H1 (cell line): ENCODE measurements at regions not wholly inside any gene's neighbourhood (a gene's known extent, or its start where the extent isn't known, plus 50 kb on each side); places are given as distances from the start of the nearest gene placed in this dataset.

ENCODE experiments used
- CTCF ChIA-PET: fragments of 300-600 bp; sonication (Branson Sonifier 250); formaldehyde crosslinking; loops from one replicate; lab custom pipeline; 2021; ENCODE audit not compliant: partially characterized antibody; lab: Charles Lee
- POLR2A ChIA-PET: fragments of 300-600 bp; sonication (Branson Sonifier 250); formaldehyde crosslinking; loops from one replicate; lab custom pipeline; 2021; ENCODE audit warnings: inconsistent platforms; ENCODE audit not compliant: partially characterized antibody; lab: Charles Lee
- DNase-seq, 2 experiments: peaks; one replicate each; pipeline versions ENCODE4 v3.0.0 to v3.0.0-alpha.2; 2010 to 2022; ENCODE audit warnings: low spot score in 2 of 2, low read depth in 1 of 2, mixed read lengths in 1 of 2
- FAIRE-seq: peaks from 2 replicates; lab custom pipeline; 2011; peaks lifted over from hg19 to GRCh38; lab: Jason Lieb, UNC
- H2AFZ ChIP-seq: 2 replicates; pipeline ENCODE4 v1.8.1; 2012; ENCODE audit warnings: low read length, inconsistent platforms
- H2AK5ac ChIP-seq: 2 replicates; pipeline ENCODE4 v1.6.1; 2013; ENCODE audit warnings: low read depth, low read length
- H2BK120ac ChIP-seq: replicated peaks from 2 replicates; pipeline ENCODE3; 2013; ENCODE audit warnings: low read depth, low read length, inconsistent platforms
- H2BK12ac ChIP-seq: 2 replicates; pipeline ENCODE4 v1.6.1; 2013; ENCODE audit warnings: low read depth, low read length
- H2BK15ac ChIP-seq: 2 replicates; pipeline ENCODE4 v1.6.1; 2013; ENCODE audit warnings: low read length
- H2BK20ac ChIP-seq: 2 replicates; pipeline ENCODE4 v1.6.1; 2013; ENCODE audit warnings: low read length
- H2BK5ac ChIP-seq: 2 replicates; pipeline ENCODE4 v1.6.1; 2013; ENCODE audit warnings: low read depth, low read length
- H3K14ac ChIP-seq: 2 replicates; pipeline ENCODE4 v1.6.1; 2013; ENCODE audit warnings: inconsistent platforms; ENCODE audit not compliant: insufficient read length
- H3K18ac ChIP-seq: 2 replicates; pipeline ENCODE4 v1.6.1; 2013; ENCODE audit warnings: low read length; ENCODE audit errors: extremely low read depth
- H3K23ac ChIP-seq: 2 replicates; pipeline ENCODE4 v1.6.1; 2013; ENCODE audit warnings: inconsistent platforms; ENCODE audit not compliant: insufficient read length
- H3K23me2 ChIP-seq: 2 replicates; pipeline ENCODE4 v1.6.1; 2013; ENCODE audit warnings: low read depth, low read length
- H3K27ac ChIP-seq: 2 replicates; pipeline ENCODE4 v1.6.1; 2011; ENCODE audit warnings: low read depth, low read length, inconsistent platforms
- H3K27me3 ChIP-seq, 4 experiments: replicated peaks in 1 of 4; 1 replicate in 1 of 4; 2 replicates in 3 of 4; pipeline versions ENCODE4 v1.6.1 to v1.8.1; 2011 to 2013; ENCODE audit warnings: low read length in 3 of 4, mild to moderate bottlenecking in 3 of 4, inconsistent platforms in 2 of 4, mixed read lengths in 2 of 4, moderate library complexity in 1 of 4; ENCODE audit not compliant: control insufficient read depth in 3 of 4, insufficient read depth in 3 of 4; ENCODE audit errors: extremely low read depth in 1 of 4
- H3K36me3 ChIP-seq, 4 experiments: 2 replicates each; pipeline versions ENCODE4 v1.6.1 to v1.8.1; 2011 to 2013; ENCODE audit warnings: mild to moderate bottlenecking in 4 of 4, low read length in 3 of 4, moderate library complexity in 2 of 4, control low read depth in 1 of 4, inconsistent platforms in 1 of 4; ENCODE audit not compliant: insufficient read depth in 4 of 4, control insufficient read depth in 2 of 4
- H3K4ac ChIP-seq: replicated peaks from 2 replicates; pipeline ENCODE3; 2013; ENCODE audit warnings: low read length, low read depth, mixed read lengths, inconsistent platforms; ENCODE audit not compliant: insufficient read length
- H3K4me1 ChIP-seq, 4 experiments: replicated peaks in 1 of 4; 1 replicate in 1 of 4; 2 replicates in 3 of 4; pipeline versions ENCODE4 v1.6.1 to v1.8.1; 2011 to 2013; ENCODE audit warnings: low read length in 3 of 4, inconsistent platforms in 2 of 4, mixed read lengths in 1 of 4; ENCODE audit not compliant: insufficient read depth in 4 of 4, control insufficient read depth in 3 of 4
- H3K4me2 ChIP-seq, 2 experiments: 2 replicates each; pipeline versions ENCODE4 v1.6.1 to v1.8.1; 2011 to 2013; ENCODE audit warnings: low read depth in 2 of 2, low read length in 2 of 2, control low read depth in 1 of 2, inconsistent platforms in 1 of 2, mild to moderate bottlenecking in 1 of 2; ENCODE audit not compliant: insufficient read depth in 1 of 2
- H3K4me3 ChIP-seq, 4 experiments: fragments of 200-600, 300-600 bp in 1 of 4; sonication (generic), shearing (Covaris generic), sonication (Bioruptor Twin) in 1 of 4; 2 replicates each; pipeline versions ENCODE4 v1.5.1 to v1.8.1; 2011 to 2016; ENCODE audit warnings: low read length in 4 of 4, low read depth in 3 of 4, control low read depth in 2 of 4, inconsistent platforms in 2 of 4, mild to moderate bottlenecking in 2 of 4, mixed read lengths in 1 of 4, moderate library complexity in 1 of 4; ENCODE audit not compliant: insufficient read depth in 2 of 4; ENCODE audit errors: extremely low read depth in 1 of 4
- H3K56ac ChIP-seq: replicated peaks from 2 replicates; pipeline ENCODE3; 2013; ENCODE audit warnings: low read depth, mild to moderate bottlenecking, mixed read lengths, low read length, inconsistent platforms; ENCODE audit not compliant: insufficient read length
- H3K79me1 ChIP-seq: 2 replicates; pipeline ENCODE4 v1.6.1; 2013; ENCODE audit warnings: low read depth, low read length, control low read depth
- H3K79me2 ChIP-seq, 2 experiments: 2 replicates each; pipeline versions ENCODE4 v1.6.1 to v1.8.1; 2012 to 2013; ENCODE audit warnings: low read length in 2 of 2, mild to moderate bottlenecking in 2 of 2, inconsistent platforms in 1 of 2; ENCODE audit not compliant: insufficient read depth in 2 of 2, control insufficient read depth in 1 of 2
- H3K9ac ChIP-seq, 4 experiments: replicated peaks in 1 of 4; 1 replicate in 1 of 4; 2 replicates in 3 of 4; pipeline versions ENCODE4 v1.6.1 to v1.8.1; 2011 to 2013; ENCODE audit warnings: low read depth in 3 of 4, low read length in 3 of 4, control low read depth in 2 of 4, mild to moderate bottlenecking in 2 of 4, moderate library complexity in 2 of 4, inconsistent platforms in 1 of 4; ENCODE audit errors: extremely low read depth in 1 of 4
- H3K9me3 ChIP-seq, 2 experiments: 2 replicates each; pipeline versions ENCODE4 v1.6.1 to v1.8.1; 2012 to 2013; ENCODE audit warnings: mild to moderate bottlenecking in 2 of 2, moderate library complexity in 2 of 2, control low read depth in 1 of 2, inconsistent platforms in 1 of 2, low read depth in 1 of 2, low read length in 1 of 2, mixed read lengths in 1 of 2; ENCODE audit not compliant: insufficient read depth in 2 of 2
- H4K20me1 ChIP-seq, 2 experiments: replicated peaks in 1 of 2; 2 replicates each; pipeline versions ENCODE3 to v1.8.1; 2011 to 2013; ENCODE audit warnings: inconsistent platforms in 2 of 2, low read length in 2 of 2, mild to moderate bottlenecking in 1 of 2; ENCODE audit not compliant: insufficient read depth in 2 of 2, control insufficient read depth in 1 of 2
- H4K5ac ChIP-seq: 2 replicates; pipeline ENCODE4 v1.6.1; 2013; ENCODE audit warnings: low read length, low read depth, mixed read lengths, inconsistent platforms; ENCODE audit not compliant: insufficient read length
- H4K8ac ChIP-seq: 2 replicates; pipeline ENCODE4 v1.8.0; 2013; ENCODE audit warnings: mild to moderate bottlenecking, moderate library complexity, low read length, inconsistent platforms; ENCODE audit not compliant: insufficient read depth; ENCODE audit errors: extremely low read depth
- H4K91ac ChIP-seq: replicated peaks from 2 replicates; pipeline ENCODE3; 2013; ENCODE audit warnings: low read length, mixed read lengths, inconsistent platforms; ENCODE audit not compliant: insufficient read length
- ATF3 ChIP-seq: IDR thresholded peaks from 2 replicates; pipeline ENCODE4 v1.6.1; 2011; ENCODE audit warnings: low read depth, mild to moderate bottlenecking, low read length; ENCODE audit not compliant: insufficient read depth
- RAD21 ChIP-seq, 2 experiments: IDR thresholded peaks in 1 of 2; conservative IDR thresholded peaks in 1 of 2; 2 replicates each; pipeline ENCODE4 v1.6.1; 2011; ENCODE audit warnings: low read depth in 2 of 2, low read length in 2 of 2, improper control_type of control experiment in 1 of 2, inconsistent platforms in 1 of 2, mild to moderate bottlenecking in 1 of 2, moderate library complexity in 1 of 2
- SAP30 ChIP-seq: fragments of 300-600 bp; sonication (generic); IDR thresholded peaks from 2 replicates; pipeline ENCODE4 v1.7.1; 2012; ENCODE audit warnings: low read length, moderate library complexity, mild to moderate bottlenecking, inconsistent platforms; ENCODE audit not compliant: insufficient read depth, insufficient replicate concordance
- SRF ChIP-seq: IDR thresholded peaks from 2 replicates; pipeline ENCODE4 v1.6.1; 2011; ENCODE audit warnings: mild to moderate bottlenecking, low read depth, low read length, moderate library complexity
- YY1 ChIP-seq: IDR thresholded peaks from 2 replicates; pipeline ENCODE4 v1.6.1; 2011; ENCODE audit warnings: low read depth, mild to moderate bottlenecking, low read length

GRCh38 chr10:120039046-120039445, 146.5 kb downstream of the SEC23IP start:
- Histone ChIP-seq H3K14ac (no peak overlapping the region), H3K4me1 (peaks cover 0 to 3% (median 2%) of the 10 kb centered on the region in 4 experiments; a peak in 2 of 7 replicates), H2BK5ac (no peak overlapping the region), H2BK20ac (no peak overlapping the region), H3K23me2 (no peaks in the 10 kb centered on the region), H4K20me1 (no peaks in the 10 kb centered on the region), H3K9me3 (no peaks in the 10 kb centered on the region), H3K4me3 (no peak overlapping the region), H3K18ac (no peak overlapping the region), H3K4ac (no peak overlapping the region), H2BK120ac (no peak overlapping the region), H3K9ac (no peak overlapping the region), H3K27ac (no peak overlapping the region), H2BK15ac (no peak overlapping the region), H3K4me2 (no peak overlapping the region), H2AFZ (no peak overlapping the region), H2AK5ac (no peak overlapping the region), H4K8ac (no peak overlapping the region), H3K27me3 (no peaks in the 10 kb centered on the region), H2BK12ac (no peak overlapping the region), H3K56ac (no peak overlapping the region), H3K79me2 (no peaks in the 10 kb centered on the region), H3K79me1 (no peaks in the 10 kb centered on the region), H4K91ac (no peak overlapping the region), H3K23ac (no peak overlapping the region), H4K5ac (no peak overlapping the region), H3K36me3 (no peaks in the 10 kb centered on the region)
- ChIA-PET POLR2A (no interaction called here), CTCF (interaction anchor here (0.8 to 1.7 kb wide), 2 partner anchors 28 to 145 kb away, joined by 3 to 4 read pairs; no protein-coding TSS in a partner anchor)
- no peak for DNase-seq
- no peak for FAIRE-seq
- TF ChIP-seq SRF: no peak
- no peak for TF ChIP-seq ATF3
- no peak for TF ChIP-seq SAP30
- TF ChIP-seq YY1: no peak
- no peak for TF ChIP-seq RAD21 (IDR thresholded peaks at IDR 0.05 in 1 of 2, conservative IDR thresholded peaks at IDR 0.05 in 1 of 2; ENCODE audit: low read depth in 2 of 2, low read length in 2 of 2)
